UCSD-AML1 (cell line): ENCODE measurements at regions not wholly inside any gene's neighbourhood (a gene's known extent, or its start where the extent isn't known, plus 50 kb on each side); places are given as distances from the start of the nearest gene placed in this dataset.

Experiments
- DNase-seq: peaks from one replicate; lab custom pipeline; 2025; ENCODE audit not compliant: unreplicated experiment; lab: John Stamatoyannopoulos, UW

DNA sequence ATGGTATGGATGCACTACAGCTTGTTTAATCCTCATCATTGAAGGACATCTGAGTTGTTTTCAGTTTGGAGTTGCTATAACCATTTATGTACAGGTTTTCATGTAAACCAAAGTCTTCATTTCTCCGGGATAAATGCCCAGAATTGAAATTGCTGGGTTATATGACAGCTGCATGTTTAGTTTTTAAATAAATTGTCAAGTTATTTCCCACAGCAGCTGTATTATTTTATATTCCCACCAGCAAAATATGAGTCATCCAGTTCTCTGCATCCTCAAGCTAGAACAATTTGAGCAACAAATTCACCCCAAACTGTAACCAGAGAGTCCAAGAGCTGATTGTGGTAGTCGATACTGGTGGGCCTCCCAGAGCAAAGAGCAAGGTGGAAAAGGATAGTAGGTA, 125.6 kb upstream of the PRNP start:
- no peak for DNase-seq

DNA sequence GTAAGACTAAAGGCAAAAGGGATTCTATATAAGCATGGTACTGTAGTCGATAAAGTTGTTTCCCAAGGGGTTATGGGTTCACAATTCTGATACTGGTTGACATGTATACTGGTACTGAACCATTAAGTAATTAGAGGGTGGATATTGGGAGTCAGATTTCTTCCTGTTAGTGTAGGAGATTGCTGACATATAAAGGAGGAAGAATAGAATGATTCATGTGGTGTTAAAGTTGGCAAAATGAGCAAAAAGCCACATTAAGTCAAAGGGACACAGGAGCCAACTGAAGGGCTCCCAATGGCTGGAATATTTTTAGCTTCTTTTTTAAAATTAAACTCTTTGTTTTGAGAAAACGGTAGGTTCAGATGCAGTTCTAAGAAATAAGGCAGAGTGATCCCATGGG, 126.3 kb upstream of the PRNP start:
- no peak for DNase-seq

DNA sequence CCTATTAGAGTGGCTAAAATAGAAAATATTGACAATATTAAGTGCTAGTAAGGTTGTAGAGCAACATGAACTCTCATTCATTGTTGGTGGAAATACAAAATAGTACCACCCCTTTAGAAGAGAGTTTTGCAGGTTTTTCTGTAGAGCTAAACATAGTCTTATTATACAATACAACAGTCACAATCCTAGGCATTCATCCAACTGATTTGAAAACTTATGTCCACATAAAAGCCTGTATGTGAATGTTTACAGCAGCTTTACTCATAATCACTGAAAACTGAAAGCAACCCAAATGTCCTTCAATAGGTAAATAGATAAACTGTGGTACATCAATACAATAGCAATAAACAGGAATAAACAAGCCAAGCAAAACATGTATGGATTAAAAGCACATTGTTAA, 127.2 kb upstream of the PRNP start:
- DNase-seq = no peak

DNA sequence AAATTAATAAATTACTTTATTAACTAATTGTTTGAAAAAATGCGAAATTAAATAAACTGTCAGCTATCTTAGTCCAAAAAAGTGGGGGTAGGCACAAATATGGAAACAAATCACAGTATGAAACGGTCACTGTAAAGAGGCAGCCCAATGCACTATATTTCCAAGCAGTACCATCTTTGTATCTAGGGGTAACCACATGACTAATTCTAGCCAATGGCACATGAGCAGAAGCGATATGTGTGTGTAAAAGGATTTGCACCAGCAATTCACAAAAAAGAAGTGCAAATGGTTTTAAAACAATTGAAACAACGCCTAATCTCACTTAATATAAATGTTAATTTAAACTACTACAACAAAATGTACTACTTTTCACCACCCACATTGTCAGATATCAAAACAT, 129.5 kb upstream of the PRNP start:
- DNase-seq = no peak

DNA sequence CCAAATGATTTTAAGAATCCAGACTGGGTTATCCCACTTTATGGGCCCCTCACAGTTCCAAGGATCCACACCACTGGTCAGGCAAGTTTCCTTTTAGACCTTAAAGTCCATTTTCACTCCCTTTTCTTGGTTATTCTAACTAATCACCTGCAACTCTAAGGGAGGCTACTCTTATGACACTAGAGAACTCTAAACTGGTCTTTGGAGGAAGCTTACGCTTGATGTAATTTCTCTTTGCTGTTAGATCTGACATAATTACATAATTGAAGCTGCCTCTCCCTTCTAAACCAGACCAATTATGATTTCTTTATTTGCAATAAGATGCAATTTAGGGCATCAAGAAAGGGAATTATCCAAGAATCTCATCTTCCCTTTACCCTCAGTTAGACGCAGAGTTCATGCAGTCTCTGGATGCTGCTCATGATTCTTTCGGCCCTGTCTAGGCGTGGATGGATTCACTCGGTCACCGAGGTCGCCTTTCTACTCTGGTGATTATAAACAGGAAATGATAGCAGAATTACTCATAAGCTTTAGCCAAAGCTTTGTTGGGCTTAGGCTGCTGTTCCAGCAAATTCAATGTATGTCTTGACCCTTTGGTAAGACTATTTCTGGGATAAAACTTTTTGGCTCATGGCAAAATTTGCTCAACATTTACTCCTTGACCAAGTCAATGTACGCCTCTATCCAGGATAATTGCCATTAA, 130.9 kb upstream of the PRNP start:
- DNase-seq = no peak

DNA sequence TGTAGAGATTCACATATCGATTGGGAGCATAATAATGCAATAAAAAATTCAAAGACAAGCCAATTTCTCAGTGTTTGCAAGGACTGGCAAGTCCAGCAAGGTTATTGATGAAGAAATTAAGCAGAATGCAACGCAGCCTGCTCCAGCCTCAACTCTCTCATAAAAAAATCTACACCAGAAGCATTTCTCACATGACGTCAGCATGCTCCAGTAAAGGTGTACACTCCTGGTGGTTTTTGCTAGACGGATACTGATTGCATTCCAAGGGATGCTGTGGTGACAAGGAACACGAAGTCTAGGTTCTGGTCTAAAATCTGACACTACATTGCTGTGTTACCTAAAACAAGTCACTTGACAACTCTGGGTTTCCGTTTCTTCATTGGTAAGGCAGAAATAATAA, 131.9 kb upstream of the PRNP start:
- no peak for DNase-seq

DNA sequence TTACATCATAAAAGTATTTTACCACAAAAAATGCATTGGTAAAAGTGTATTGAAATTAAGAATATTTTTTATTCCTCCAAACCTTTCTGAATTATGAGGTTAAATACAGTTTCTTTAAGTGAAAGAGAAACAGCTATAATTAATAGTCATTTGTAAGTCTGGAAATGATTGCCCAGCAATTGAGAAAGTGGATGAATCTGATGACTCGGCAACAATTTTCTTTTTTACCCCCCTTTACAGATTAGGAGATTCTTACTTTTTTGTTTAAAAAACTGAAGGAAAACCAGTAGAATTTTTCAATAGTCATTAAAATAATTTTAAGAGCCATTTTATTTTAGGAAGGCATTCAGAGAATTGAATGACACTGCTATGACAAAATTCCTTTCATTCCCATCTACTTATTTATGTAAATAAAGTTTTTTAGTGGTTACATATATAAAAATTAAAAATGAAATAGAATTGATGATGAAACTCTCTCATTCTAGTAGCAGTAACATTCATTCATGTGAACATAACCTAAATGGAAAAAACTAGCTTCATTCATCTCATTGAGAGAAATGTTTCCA, 134.1 kb upstream of the PRNP start:
- no peak for DNase-seq

DNA sequence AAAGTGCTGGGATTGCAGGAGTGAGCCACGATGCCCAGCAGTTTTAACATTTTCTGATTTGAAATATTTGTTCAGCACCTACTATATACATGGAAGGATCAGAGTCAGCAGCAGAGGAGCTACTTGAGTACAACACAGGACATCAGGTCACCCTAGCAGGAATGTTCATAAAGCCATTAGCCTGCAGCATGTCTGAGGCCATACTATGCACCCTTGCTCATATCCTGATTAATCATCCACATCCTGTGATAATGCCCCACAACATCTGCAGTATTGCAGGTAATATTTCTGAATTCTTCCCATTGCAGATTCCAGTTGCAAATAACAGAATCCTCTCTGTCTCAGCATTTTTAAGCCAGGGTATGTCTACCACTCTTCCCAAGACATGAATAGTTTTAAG, 135.5 kb upstream of the PRNP start:
- no peak for DNase-seq

DNA sequence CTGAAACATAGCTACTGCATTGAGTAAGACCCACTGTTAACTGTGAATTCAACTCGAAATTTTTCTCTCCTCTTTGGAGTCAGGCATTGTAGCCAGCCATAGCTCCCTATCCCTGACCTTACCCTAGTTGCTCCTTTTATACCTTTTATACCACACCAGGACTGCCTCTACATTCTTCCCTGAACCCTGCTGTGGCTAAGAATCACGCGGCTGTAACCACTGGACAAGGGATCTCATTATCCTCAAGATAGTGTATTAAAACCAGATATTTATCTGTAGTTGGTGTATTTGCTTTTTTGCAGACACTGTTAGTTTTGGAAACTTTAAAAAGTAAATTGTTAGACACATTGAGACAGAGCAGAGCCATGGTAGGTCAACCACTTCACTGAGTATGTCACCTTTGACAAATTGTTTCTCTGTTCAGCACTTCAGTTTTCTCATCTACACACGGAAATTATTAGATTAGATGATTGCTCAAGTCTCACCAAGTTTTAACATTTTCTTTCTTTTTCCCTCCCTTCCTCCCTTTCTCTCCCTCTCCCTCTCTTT, 136.5 kb upstream of the PRNP start:
- DNase-seq = no peak

DNA sequence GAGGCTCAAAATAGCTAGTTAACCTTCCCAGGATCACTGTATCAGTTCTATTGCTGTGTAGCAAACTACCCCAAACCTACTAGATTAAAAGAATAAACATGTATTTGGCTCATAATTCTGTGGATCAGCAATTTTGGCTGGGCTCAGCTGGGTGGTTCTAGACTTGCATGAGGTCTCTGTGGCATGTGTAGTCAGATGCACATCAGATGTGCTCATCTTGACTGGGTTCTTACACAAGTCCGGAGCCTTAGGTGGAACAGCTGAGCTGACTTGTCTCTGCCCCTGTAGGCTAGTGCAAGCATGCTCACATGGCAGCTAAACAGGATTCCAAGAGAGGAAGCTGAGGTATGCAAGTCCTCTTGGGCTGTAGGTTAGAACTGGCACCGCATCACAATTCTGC, 137.7 kb upstream of the PRNP start:
- no peak for DNase-seq

DNA sequence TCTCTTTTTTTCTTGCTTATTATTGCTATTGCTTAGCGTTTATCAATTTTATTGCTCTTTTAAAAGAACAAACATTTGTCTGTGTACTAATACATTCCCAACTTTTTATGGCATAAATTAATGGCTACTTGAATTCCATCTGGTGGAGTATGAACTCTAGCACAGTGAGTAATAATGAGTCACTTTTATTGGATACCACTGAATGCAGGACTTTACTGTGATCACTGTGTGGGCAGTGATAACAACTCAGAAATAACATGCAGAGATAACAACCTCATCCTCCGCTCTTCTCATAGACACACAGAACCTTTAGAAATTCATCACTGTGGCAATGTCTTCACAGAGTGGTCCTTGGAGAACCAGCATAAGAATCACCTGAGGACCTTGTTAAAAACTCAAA, 139.5 kb upstream of the PRNP start:
- no peak for DNase-seq

DNA sequence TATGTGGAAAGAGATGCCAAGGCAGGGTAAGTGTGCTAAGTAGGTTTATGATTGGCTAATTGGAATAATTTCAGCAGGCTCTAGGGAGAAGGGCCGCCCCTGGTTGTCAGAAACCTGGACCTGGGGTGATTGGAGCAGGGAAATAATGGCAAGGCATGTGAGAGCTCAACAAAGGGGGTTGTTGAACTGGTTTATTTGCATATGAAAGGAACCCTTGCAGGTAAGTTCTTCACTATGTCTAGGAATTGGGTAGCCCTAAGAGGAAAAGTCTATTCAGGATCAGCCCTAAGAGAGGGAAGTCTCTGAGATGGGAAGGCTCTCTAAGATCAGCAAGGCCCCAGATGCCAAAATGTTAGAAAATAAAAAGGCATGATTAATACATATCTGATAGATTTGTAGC, 139.9 kb upstream of the PRNP start:
- DNase-seq = no peak

DNA sequence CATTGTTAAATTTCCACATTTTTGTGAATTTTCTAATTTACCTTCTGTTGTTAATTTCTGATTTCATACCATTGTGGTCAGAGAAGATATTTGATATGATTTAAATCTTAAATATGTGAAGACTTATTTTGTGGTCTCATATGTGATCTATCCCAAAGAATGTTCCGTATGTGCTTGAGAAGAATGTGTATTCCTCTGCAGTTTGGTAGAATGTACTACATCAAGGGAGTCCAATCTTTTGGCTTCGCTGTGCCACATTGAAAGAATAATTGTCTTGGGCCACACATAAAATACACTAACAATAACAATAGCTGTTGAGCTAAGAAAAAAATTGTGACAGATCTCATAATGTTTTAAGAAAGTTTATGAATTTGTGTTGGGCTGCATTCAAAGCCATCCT, 140.7 kb upstream of the PRNP start:
- DNase-seq = no peak

DNA sequence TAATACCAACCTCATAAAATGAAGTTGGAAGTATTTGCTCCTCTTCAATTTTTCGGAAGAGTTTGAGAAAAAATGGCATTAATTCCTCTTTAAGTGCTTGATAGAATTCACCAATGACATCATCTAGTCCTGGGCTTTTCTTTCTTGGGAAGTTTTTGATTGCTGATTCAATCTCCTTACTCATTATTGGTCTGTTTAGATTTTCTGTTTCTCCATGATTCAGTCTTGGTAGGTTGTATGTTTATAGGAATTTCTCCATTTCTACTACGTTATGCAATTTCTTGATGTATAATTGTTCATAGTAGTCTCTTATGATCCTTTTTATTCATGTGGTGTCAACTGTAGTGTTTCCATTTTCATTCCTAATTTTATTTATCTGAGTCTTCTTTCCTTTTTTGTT, 141.5 kb upstream of the PRNP start:
- no peak for DNase-seq

DNA sequence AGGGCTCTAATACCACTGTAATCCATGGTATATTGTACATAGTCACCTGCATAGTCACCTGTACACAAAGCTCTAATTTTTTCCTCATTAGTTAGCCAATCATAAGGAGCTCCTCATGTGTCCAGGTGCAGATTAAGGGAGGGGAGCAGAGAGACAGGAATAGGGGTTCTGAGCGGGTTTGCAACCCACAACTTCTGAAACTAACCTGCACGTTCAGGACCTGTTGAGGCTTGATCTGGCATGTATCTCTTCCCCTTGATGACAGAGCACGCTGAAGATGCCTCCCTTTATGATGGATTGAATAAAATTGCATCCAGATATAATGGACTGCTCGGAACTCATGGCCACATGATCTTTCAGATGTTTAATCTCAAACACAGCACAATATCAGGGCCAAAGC, 144.0 kb upstream of the PRNP start:
- no peak for DNase-seq

DNA sequence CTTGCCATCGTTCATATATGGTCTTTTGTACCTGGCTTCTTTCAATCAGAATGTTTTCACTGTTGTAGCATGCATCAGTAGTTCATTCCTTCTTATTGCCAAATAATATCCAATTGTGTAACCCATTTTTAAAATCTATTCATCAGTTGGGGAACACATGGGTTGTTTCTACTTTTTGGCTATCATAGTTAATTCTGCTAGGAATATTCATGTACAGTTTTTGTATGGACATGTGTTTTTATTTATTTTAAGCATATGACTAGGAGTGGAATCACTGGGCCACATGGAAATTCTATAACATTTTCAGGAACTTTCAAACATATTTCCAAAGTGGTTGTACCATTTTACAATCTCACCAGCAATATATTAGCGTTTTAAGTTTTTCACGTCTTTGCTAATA, 151.9 kb upstream of the PRNP start:
- no peak for DNase-seq

DNA sequence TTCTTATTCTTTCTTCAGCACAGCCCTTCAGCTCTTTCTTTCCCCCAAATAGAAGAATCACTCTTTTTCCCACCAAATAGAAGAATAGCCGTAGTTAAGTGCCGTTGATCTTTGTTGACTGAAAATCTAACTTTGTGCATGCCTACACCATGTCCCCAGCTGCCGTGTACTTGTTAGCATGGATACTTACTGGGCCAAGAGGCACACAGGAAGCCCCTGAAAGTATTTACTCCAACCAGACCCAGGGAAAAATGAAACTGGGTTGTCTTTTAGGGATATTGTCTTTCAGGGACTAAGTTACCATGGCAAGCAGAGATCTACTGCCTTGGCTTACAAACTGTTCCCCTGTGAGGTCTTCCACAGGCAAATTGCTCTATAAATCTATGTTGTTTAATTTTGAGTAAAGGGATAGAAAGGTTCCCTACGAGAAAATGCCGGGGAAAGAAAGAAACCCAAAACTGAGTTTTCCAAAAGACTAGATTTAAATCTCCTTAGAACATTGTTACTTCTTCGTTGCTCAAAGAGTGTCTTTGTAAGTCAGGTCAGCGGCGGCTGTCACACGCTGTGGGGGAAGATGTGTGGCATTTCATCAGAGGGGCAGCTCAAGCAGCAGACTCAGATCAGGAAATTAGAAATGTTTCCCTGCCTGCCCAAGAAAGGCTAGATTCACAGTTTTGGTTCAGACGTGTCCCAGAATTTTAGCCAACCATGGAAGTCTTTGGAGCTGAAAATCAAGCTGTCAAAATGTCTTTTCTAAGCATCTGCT, 152.7 kb upstream of the PRNP start:
- DNase-seq = no peak

DNA sequence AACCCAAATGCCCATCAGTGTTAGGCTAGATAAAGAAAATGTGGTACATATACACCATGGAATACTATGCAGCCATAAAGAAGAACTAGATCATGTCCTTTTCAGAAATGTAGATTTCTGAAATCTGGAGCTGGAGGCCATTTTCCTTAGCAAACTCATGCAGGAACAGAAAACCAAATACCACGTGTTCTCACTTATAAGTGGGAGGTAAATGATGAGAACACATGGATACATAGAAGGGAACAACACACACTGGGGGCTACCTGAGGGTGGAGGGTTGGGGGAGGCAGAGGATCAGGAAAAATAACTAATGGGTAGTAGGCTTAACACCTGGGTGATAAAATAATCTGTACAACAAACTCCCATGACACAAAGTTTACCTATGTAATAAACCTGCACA, 153.5 kb upstream of the PRNP start:
- DNase-seq = no peak

DNA sequence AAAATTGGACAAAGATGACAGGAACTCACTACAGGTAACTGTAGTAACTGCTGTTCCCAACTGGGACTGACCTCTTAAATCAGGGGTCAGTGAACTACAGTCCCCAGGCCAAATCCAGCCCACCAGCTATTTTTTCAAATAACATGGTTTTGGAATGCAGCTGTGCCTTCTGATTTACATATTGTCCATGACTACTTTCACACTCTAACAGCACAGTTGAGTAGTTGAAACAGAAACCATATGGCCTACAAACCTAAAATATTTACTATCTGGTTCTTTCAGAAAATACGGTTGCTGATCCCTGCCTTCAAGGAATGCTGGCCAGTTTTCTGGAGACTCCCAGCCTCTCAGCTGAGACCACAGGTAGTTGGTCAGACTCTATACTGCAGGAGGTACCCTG, 161.5 kb upstream of the PRNP start:
- DNase-seq = no peak

DNA sequence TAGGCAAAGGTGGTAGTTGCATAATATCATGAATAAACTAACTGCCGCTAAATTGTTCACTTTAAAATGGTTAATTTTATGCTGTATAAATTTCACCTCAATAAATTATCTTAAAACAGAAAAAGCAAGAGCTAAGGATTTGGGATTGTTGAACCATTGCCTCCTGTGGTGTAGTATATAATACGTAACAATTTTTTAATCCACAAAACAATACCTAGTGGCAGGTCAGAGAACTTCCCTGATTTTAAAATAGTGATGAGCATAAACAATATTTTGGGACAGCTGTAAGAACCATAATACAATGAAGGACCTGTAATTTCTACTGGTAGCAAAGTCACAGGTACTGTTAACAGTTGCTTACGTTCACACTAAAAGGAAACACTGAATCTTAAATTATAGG, 161.9 kb upstream of the PRNP start:
- no peak for DNase-seq

DNA sequence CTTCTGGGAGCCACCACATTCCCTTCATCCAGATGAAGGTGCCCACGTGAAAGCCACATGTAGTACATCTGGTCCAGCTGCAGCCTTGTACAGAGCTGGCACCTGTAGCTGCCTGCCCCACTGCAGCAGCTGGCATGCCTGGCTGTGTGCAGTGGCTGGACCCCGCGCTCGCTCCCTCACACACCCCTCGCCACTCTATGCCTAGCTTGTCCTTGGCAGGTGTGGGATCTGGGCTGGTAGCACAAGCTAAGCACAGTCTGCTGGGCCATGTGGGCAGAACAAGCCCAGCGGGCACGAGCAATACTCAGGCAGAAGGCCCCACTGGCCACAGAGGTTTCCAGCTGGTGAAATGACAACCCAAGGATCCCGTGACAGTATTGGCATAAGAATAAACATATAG, 163.9 kb upstream of the PRNP start:
- DNase-seq = no peak
